ENCODE measurements at regions not wholly inside any gene's neighbourhood (a gene's known extent, or its start where the extent isn't known, plus 50 kb on each side); places are given as distances from the start of the nearest gene placed in this dataset.

DNA sequence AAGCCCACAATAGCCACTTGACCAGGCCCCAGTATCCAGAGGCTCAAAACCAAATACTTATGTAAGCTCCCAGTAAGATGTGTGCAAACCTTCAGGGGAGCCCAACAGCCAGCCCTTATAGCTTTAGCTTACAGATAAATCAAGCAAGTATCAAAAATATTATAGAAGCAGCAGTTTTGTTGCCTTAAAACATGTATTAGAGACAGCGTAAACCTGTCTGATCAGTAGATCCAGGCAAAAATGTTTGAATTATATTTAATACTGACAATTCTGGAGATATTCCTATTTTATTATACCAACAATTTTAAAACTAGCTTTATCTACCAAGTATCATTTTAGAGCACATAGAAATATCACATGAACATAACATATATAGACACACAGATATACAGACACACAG lies 365.6 kb upstream of the KLF4 start:
- TF ChIP-seq, protein P1, sequence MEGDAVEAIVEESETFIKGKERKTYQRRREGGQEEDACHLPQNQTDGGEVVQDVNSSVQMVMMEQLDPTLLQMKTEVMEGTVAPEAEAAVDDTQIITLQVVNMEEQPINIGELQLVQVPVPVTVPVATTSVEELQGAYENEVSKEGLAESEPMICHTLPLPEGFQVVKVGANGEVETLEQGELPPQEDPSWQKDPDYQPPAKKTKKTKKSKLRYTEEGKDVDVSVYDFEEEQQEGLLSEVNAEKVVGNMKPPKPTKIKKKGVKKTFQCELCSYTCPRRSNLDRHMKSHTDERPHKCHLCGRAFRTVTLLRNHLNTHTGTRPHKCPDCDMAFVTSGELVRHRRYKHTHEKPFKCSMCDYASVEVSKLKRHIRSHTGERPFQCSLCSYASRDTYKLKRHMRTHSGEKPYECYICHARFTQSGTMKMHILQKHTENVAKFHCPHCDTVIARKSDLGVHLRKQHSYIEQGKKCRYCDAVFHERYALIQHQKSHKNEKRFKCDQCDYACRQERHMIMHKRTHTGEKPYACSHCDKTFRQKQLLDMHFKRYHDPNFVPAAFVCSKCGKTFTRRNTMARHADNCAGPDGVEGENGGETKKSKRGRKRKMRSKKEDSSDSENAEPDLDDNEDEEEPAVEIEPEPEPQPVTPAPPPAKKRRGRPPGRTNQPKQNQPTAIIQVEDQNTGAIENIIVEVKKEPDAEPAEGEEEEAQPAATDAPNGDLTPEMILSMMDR (IDR thresholded peaks at IDR 0.05; ENCODE audit: poor library complexity) = no peak
- TF ChIP-seq EZH2 (IDR thresholded peaks at IDR 0.05; ENCODE audit: borderline replicate concordance) (no peak), EZH2phosphoT487 (IDR thresholded peaks at IDR 0.05; ENCODE audit: low read depth, severe bottlenecking, unreplicated experiment) (no peak)
